T47D (cell line): ENCODE measurements at regions not wholly inside any gene's neighbourhood (a gene's known extent, or its start where the extent isn't known, plus 50 kb on each side); places are given as distances from the start of the nearest gene placed in this dataset.

Experiments used
- DNase-seq, 2 experiments: peaks; one replicate each; pipeline versions ENCODE4 v3.0.0 to v3.0.0-alpha.2; 2011 to 2012; ENCODE audit warnings: low read depth in 1 of 2, low spot score in 1 of 2
- JUND ChIP-seq: IDR thresholded peaks from 2 replicates; pipeline ENCODE4 v1.6.1; 2012; ENCODE audit warnings: low read depth
- in situ Hi-C: cut with HindIII; loops from 2 replicates; pipeline ENCODE4 v1.10.0; 2016; ENCODE audit warnings: low sequenced_read_pairs, low pct_unique_long_range_greater_than_20kb

GRCh38 chr11:109867784-109868183, 225.4 kb upstream of the ZC3H12C start:
- DNase-seq = no peak
- in situ Hi-C loops = no loop called here
- no peak for TF ChIP-seq JUND

GRCh38 chr11:109869536-109869935, 223.7 kb upstream of the ZC3H12C start:
- no peak for TF ChIP-seq JUND
- DNase-seq = no peak
- in situ Hi-C loops = no loop called here

GRCh38 chr11:109870297-109870696, 222.9 kb upstream of the ZC3H12C start:
- in situ Hi-C loops = no loop called here
- TF ChIP-seq JUND = no peak
- no peak for DNase-seq

GRCh38 chr11:109877043-109877442, 216.1 kb upstream of the ZC3H12C start:
- in situ Hi-C loops = no loop called here
- no peak for TF ChIP-seq JUND
- DNase-seq = no peak

GRCh38 chr11:109884501-109884900, 208.7 kb upstream of the ZC3H12C start:
- no peak for DNase-seq
- TF ChIP-seq JUND = no peak
- in situ Hi-C loops = no loop called here

GRCh38 chr11:109885006-109885405, 208.2 kb upstream of the ZC3H12C start:
- in situ Hi-C loops = no loop called here
- no peak for DNase-seq
- no peak for TF ChIP-seq JUND

- no peak for TF ChIP-seq JUND
- in situ Hi-C loops = no loop called here
- DNase-seq = peak in 1 of 2 experiments; percentile 20
Observed at GRCh38 chr11:109892321-109892794, 200.8 kb upstream of the ZC3H12C start.

GRCh38 chr11:109894242-109894641, 198.9 kb upstream of the ZC3H12C start:
- TF ChIP-seq JUND = no peak
- in situ Hi-C loops = no loop called here

GRCh38 chr11:109898592-109898991, 194.6 kb upstream of the ZC3H12C start:
- DNase-seq = no peak
- TF ChIP-seq JUND = no peak
- in situ Hi-C loops = no loop called here

More at GRCh38 chr11:109894242-109894641, 198.9 kb upstream of the ZC3H12C start:
- DNase-seq = no peak

GRCh38 chr11:109902764-109903433, 190.3 kb upstream of the ZC3H12C start:
- DNase-seq = no peak
- in situ Hi-C loops = no loop called here
- no peak for TF ChIP-seq JUND

- DNase-seq = no peak
- in situ Hi-C loops = no loop called here
- TF ChIP-seq JUND = no peak
Observed at GRCh38 chr11:109911488-109911887, 181.7 kb upstream of the ZC3H12C start.

GRCh38 chr11:109914038-109914437, 179.2 kb upstream of the ZC3H12C start:
- in situ Hi-C loops = no loop called here
- no peak for TF ChIP-seq JUND
- DNase-seq = peak; percentile 41 to 82

GRCh38 chr11:109914809-109915653, 178.2 kb upstream of the ZC3H12C start:
- no peak for DNase-seq

More at GRCh38 chr11:109914809-109915653, 178.2 kb upstream of the ZC3H12C start:
- no peak for TF ChIP-seq JUND
- in situ Hi-C loops = no loop called here
